IMR-90 (cell line): ENCODE measurements at regions not wholly inside any gene's neighbourhood (a gene's known extent, or its start where the extent isn't known, plus 50 kb on each side); places are given as distances from the start of the nearest gene placed in this dataset.

ENCODE experiments used
- ATAC-seq: fragments of 200-7000 bp; cut with Tn5 transposase; 2 replicates; pipeline ENCODE4 v1.9.1; 2020; ENCODE audit warnings: low read depth, mild to moderate bottlenecking, moderate library complexity
- BruUV-seq: library from RNA; stranded (reverse); fragments of 400-500 nt; replicated peaks from 2 replicates; lab custom pipeline; 2021; lab: Mats Ljungman, UMichigan
- CTCF ChIA-PET: fragments of 300-600 bp; formaldehyde crosslinking; extraction: SDS; loops from one replicate; lab custom pipeline; 2021; ENCODE audit warnings: antibody characterized with exemption; lab: Yijun Ruan, JAX
- POLR2A ChIA-PET: fragments of 300-600 bp; sonication (Branson Sonifier 250); formaldehyde crosslinking; loops from one replicate; lab custom pipeline; 2022; ENCODE audit warnings: antibody characterized with exemption; ENCODE audit not compliant: unreplicated experiment; lab: Charles Lee
- DNase-seq: peaks from one replicate; pipeline ENCODE4 v3.0.0; 2013
- H2AFZ ChIP-seq: replicated peaks from 2 replicates; pipeline ENCODE3; 2013; ENCODE audit warnings: low read length, mild to moderate bottlenecking; ENCODE audit not compliant: poor library complexity
- H2AK5ac ChIP-seq: 2 replicates; pipeline ENCODE4 v1.6.1; 2013; ENCODE audit warnings: low read depth, low read length, inconsistent platforms
- H2AK9ac ChIP-seq: replicated peaks from 2 replicates; pipeline ENCODE3; 2013; ENCODE audit warnings: mild to moderate bottlenecking, low read depth, low read length, moderate library complexity; ENCODE audit not compliant: poor library complexity
- H2BK120ac ChIP-seq: 2 replicates; pipeline ENCODE4 v1.6.1; 2013; ENCODE audit warnings: low read depth, low read length, inconsistent platforms
- H2BK15ac ChIP-seq: 3 replicates; pipeline ENCODE4 v1.6.1; 2013; ENCODE audit warnings: low read depth, low read length, inconsistent platforms
- H2BK20ac ChIP-seq: 2 replicates; pipeline ENCODE4 v1.6.1; 2013; ENCODE audit warnings: low read depth, mild to moderate bottlenecking, inconsistent platforms, low read length, moderate library complexity
- H2BK5ac ChIP-seq: 2 replicates; pipeline ENCODE4 v1.6.1; 2013; ENCODE audit warnings: mild to moderate bottlenecking, low read depth, low read length, inconsistent platforms; ENCODE audit not compliant: poor library complexity, severe bottlenecking
- H3K14ac ChIP-seq: replicated peaks from 2 replicates; pipeline ENCODE4 v1.6.1; 2013; ENCODE audit warnings: low read depth, low read length, inconsistent platforms
- H3K18ac ChIP-seq: 2 replicates; pipeline ENCODE4 v1.6.1; 2013; ENCODE audit warnings: low read depth, low read length, control low read depth
- H3K23ac ChIP-seq: 2 replicates; pipeline ENCODE4 v1.6.1; 2013; ENCODE audit warnings: low read depth, low read length, inconsistent platforms
- H3K27ac ChIP-seq: 2 replicates; pipeline ENCODE4 v1.5.1; 2013; ENCODE audit warnings: mild to moderate bottlenecking, control low read depth, low read length; ENCODE audit not compliant: insufficient read depth
- H3K27me3 ChIP-seq: 2 replicates; pipeline ENCODE4 v1.6.1; 2013; ENCODE audit warnings: low read length; ENCODE audit not compliant: control insufficient read depth, insufficient read depth
- H3K36me3 ChIP-seq: 2 replicates; pipeline ENCODE4 v1.6.1; 2013; ENCODE audit warnings: low read length, mixed read lengths; ENCODE audit not compliant: control insufficient read depth, insufficient read depth
- H3K4ac ChIP-seq: 2 replicates; pipeline ENCODE4 v1.6.1; 2013; ENCODE audit warnings: low read depth, low read length, inconsistent platforms
- H3K4me1 ChIP-seq: 2 replicates; pipeline ENCODE4 v1.6.1; 2013; ENCODE audit warnings: low read length, mixed read lengths; ENCODE audit not compliant: control insufficient read depth, insufficient read depth
- H3K4me2 ChIP-seq: 2 replicates; pipeline ENCODE4 v1.6.1; 2013; ENCODE audit warnings: low read depth, mild to moderate bottlenecking, control low read depth, low read length, moderate library complexity
- H3K4me3 ChIP-seq: 2 replicates; pipeline ENCODE4 v1.5.1; 2013; ENCODE audit warnings: low read depth, mild to moderate bottlenecking, control low read depth, low read length, moderate library complexity; ENCODE audit not compliant: insufficient read depth
- H3K56ac ChIP-seq: 2 replicates; pipeline ENCODE4 v1.6.1; 2013; ENCODE audit warnings: low read length, inconsistent platforms; ENCODE audit not compliant: insufficient read depth; ENCODE audit errors: extremely low read depth
- H3K79me1 ChIP-seq, 2 experiments: 2 replicates each; pipeline ENCODE4 v1.6.1; 2013; ENCODE audit warnings: low read length in 2 of 2, inconsistent platforms in 1 of 2, low read depth in 1 of 2
- H3K9ac ChIP-seq: 2 replicates; pipeline ENCODE4 v1.6.1; 2013; ENCODE audit warnings: low read depth, low read length, control low read depth
- H3K9me1 ChIP-seq: 2 replicates; pipeline ENCODE4 v1.6.1; 2013; ENCODE audit warnings: low read length, inconsistent platforms; ENCODE audit not compliant: insufficient read depth
- H3K9me3 ChIP-seq: 2 replicates; pipeline ENCODE4 v1.6.1; 2013; ENCODE audit warnings: low read length; ENCODE audit not compliant: control insufficient read depth, insufficient read depth
- H4K20me1 ChIP-seq: 2 replicates; pipeline ENCODE4 v1.6.1; 2013; ENCODE audit warnings: low read length, inconsistent platforms; ENCODE audit not compliant: insufficient read depth
- H4K5ac ChIP-seq: 2 replicates; pipeline ENCODE4 v1.6.1; 2013; ENCODE audit warnings: mild to moderate bottlenecking, low read depth, low read length, control low read depth
- H4K8ac ChIP-seq, 2 experiments: 2 replicates each; pipeline ENCODE4 v1.6.1; 2013; ENCODE audit warnings: low read depth in 2 of 2, low read length in 2 of 2, control low read depth in 1 of 2, inconsistent platforms in 1 of 2
- H4K91ac ChIP-seq: 2 replicates; pipeline ENCODE4 v1.6.1; 2013; ENCODE audit warnings: low read depth, low read length, inconsistent platforms; ENCODE audit not compliant: insufficient read depth
- FOS ChIP-seq: fragments of 150-350 bp; IDR thresholded peaks from 2 replicates; pipeline ENCODE4 v1.6.1; 2016; ENCODE audit warnings: low read depth, low read length
- NFE2L2 ChIP-seq: fragments of 150-350 bp; IDR thresholded peaks from 2 replicates; pipeline ENCODE4 v1.6.1; 2016; ENCODE audit warnings: low read depth, mild to moderate bottlenecking, low read length
- RCOR1 ChIP-seq: IDR thresholded peaks from 2 replicates; pipeline ENCODE4 v1.6.1; 2012; ENCODE audit warnings: mild to moderate bottlenecking, low read length, improper control_type of control experiment; ENCODE audit not compliant: insufficient replicate concordance
- SMC3 ChIP-seq: fragments of 150-350 bp; IDR thresholded peaks from 2 replicates; pipeline ENCODE4 v1.6.1; 2016; ENCODE audit warnings: low read depth, mild to moderate bottlenecking, antibody characterized with exemption, low read length, moderate library complexity
- WGBS, 2 experiments: methylation state at CpG; one replicate each; pipeline versions ENCODE4 v1.1.5 to v1.1.7; 2013; ENCODE audit warnings: missing lambda C conversion rate in 2 of 2; ENCODE audit not compliant: insufficient read length in 1 of 2; ENCODE audit errors: extremely low coverage in 2 of 2; 5-methylcytosine and 5-hydroxymethylcytosine counted together
- dilution Hi-C: fragments of 300-500 bp; cut with HindIII; formaldehyde crosslinking; loops from one replicate; pipeline ENCODE4 v1.14.3; 2018; ENCODE audit warnings: low sequenced_read_pairs; ENCODE audit not compliant: unreplicated experiment
- in situ Hi-C: fragments of 300-500 bp; cut with MboI; formaldehyde crosslinking; loops from 3 replicates; pipeline ENCODE4 v1.14.3; 2019; ENCODE audit warnings: low sequenced_read_pairs, inconsistent platforms, mixed read lengths
- intact Hi-C: fragments of 100-400 bp; cut with micrococcal nuclease; formaldehyde crosslinking; loops from 2 replicates; pipeline ENCODE4 v1.10.0; 2022

GRCh38 chr9:120330031-120330430, 249.9 kb downstream of the CDK5RAP2 start:
- intact Hi-C loops, result no loop called here
- no CpG with 5 or more reads among the region's 2 CpGs for WGBS, 2 experiments
- Histone ChIP-seq H2BK15ac (no peak overlapping the region), H3K9ac (no peak overlapping the region), H3K4me1 (no peaks in the 10 kb centered on the region), H3K27me3 (peaks cover 3% of the 10 kb centered on the region), H3K79me1 (no peaks in the 10 kb centered on the region), H3K23ac (no peak overlapping the region), H4K91ac (no peak overlapping the region), H2BK120ac (no peak overlapping the region), H3K14ac (no peak overlapping the region), H3K27ac (no peak overlapping the region), H3K56ac (no peak overlapping the region), H3K4me3 (no peak overlapping the region), H2BK5ac (no peak overlapping the region), H4K5ac (no peak overlapping the region), H3K9me1 (no peaks in the 10 kb centered on the region), H3K9me3 (no peaks in the 10 kb centered on the region), H3K36me3 (no peaks in the 10 kb centered on the region), H2AFZ (no peak overlapping the region), H3K4ac (no peak overlapping the region), H2AK9ac (no peak overlapping the region), H3K4me2 (no peak overlapping the region), H2BK20ac (no peak overlapping the region), H4K20me1 (no peaks in the 10 kb centered on the region), H2AK5ac (no peak overlapping the region), H3K18ac (no peak overlapping the region), H4K8ac (no peak overlapping the region)
- TF ChIP-seq FOS (no peak), SMC3 (no peak), NFE2L2 (no peak), RCOR1 (no peak)
- dilution Hi-C loops, result no loop called here
- no TSS peak for BruUV-seq
- no peak for ATAC-seq
- in situ Hi-C loops, result no loop called here
- DNase-seq, result no peak
- ChIA-PET POLR2A (no interaction called here), CTCF (no interaction called here)
